ENCODE measurements at regions not wholly inside any gene's neighbourhood (a gene's known extent, or its start where the extent isn't known, plus 50 kb on each side); places are given as distances from the start of the nearest gene placed in this dataset.

- WGBS, 4 donors, result 44 to 55% (median 53%) methylated on average over 5 of the region's 5 CpGs
- no peaks in the 10 kb centered on the region for H3K9me3 ChIP-seq (replicated peaks in 1 of 3)
- intact Hi-C loops (cut with DNase I), result no loop called here
Measured at GRCh38 chr2:118268268-118268667, 180.0 kb downstream of the INSIG2 start.

GRCh38 chr2:118265873-118266455 is 177.7 kb downstream of the INSIG2 start:
- Histone ChIP-seq H3K27ac (no peak overlapping the region), H3K36me3 (replicated peaks in 1 of 2) (no peaks in the 10 kb centered on the region), H3K27me3 (no peaks in the 10 kb centered on the region), H3K4me3 (no peak overlapping the region), H3K9me3 (replicated peaks in 1 of 3) (no peaks in the 10 kb centered on the region), H3K4me1 (replicated peaks in 1 of 2) (no peaks in the 10 kb centered on the region)
- intact Hi-C loops (cut with DNase I), result no loop called here
- WGBS, 4 donors, result 72 to 86% (median 78%) methylated on average over 3 of the region's 3 CpGs
- peak in 1 of 7 donors; percentile 5 for DNase-seq
- TF ChIP-seq CTCF (IDR thresholded peaks at IDR 0.05) (no peak), POLR2A (IDR thresholded peaks at IDR 0.05) (no peak)

More at GRCh38 chr2:118268268-118268667, 180.0 kb downstream of the INSIG2 start:
- no peak for TF ChIP-seq CTCF (IDR thresholded peaks at IDR 0.05)
- TF ChIP-seq POLR2A (IDR thresholded peaks at IDR 0.05), result no peak
- no peak for DNase-seq
- no peak overlapping the region for H3K27ac ChIP-seq
- no peaks in the 10 kb centered on the region for H3K4me1 ChIP-seq (replicated peaks in 1 of 2)
- H3K27me3 ChIP-seq, result no peaks in the 10 kb centered on the region
- no peak overlapping the region for H3K4me3 ChIP-seq
- H3K36me3 ChIP-seq (replicated peaks in 1 of 2), result no peaks in the 10 kb centered on the region

- no peaks in the 10 kb centered on the region for H3K9me3 ChIP-seq (replicated peaks in 1 of 3)
Measured at GRCh38 chr2:118264232-118264990, 176.1 kb downstream of the INSIG2 start.

GRCh38 chr2:118257696-118258095 is 169.4 kb downstream of the INSIG2 start:
- intact Hi-C loops (cut with DNase I), result no loop called here
- no peaks in the 10 kb centered on the region for H3K36me3 ChIP-seq (replicated peaks in 1 of 2)
- H3K27me3 ChIP-seq, result no peaks in the 10 kb centered on the region
- H3K27ac ChIP-seq, result no peak overlapping the region
- DNase-seq, result no peak
- no peaks in the 10 kb centered on the region for H3K9me3 ChIP-seq (replicated peaks in 1 of 3)
- no peak for TF ChIP-seq POLR2A (IDR thresholded peaks at IDR 0.05)
- TF ChIP-seq CTCF (IDR thresholded peaks at IDR 0.05), result no peak
- no peak overlapping the region for H3K4me3 ChIP-seq
- 74 to 84% (median 74%) methylated on average over 2 of the region's 2 CpGs for whole genome bisulfite sequencing, 4 donors
- no peaks in the 10 kb centered on the region for H3K4me1 ChIP-seq (replicated peaks in 1 of 2)

More at GRCh38 chr2:118264232-118264990, 176.1 kb downstream of the INSIG2 start:
- no peaks in the 10 kb centered on the region for H3K36me3 ChIP-seq (replicated peaks in 1 of 2)
- no peak overlapping the region for H3K27ac ChIP-seq
- H3K4me1 ChIP-seq (replicated peaks in 1 of 2), result no peaks in the 10 kb centered on the region
- intact Hi-C loops (cut with DNase I), result no loop called here
- peak in 1 of 7 donors; percentile 20 for DNase-seq
- no peaks in the 10 kb centered on the region for H3K27me3 ChIP-seq
- H3K4me3 ChIP-seq, result no peak overlapping the region
- TF ChIP-seq POLR2A (IDR thresholded peaks at IDR 0.05), result no peak
- no peak for TF ChIP-seq CTCF (IDR thresholded peaks at IDR 0.05)
- 74 to 83% (median 78%) methylated on average over 7 of the region's 7 CpGs for WGBS, 4 donors

Measured in adrenal gland (tissue), 9 donors.